ENCODE measurements at regions not wholly inside any gene's neighbourhood (a gene's known extent, or its start where the extent isn't known, plus 50 kb on each side); places are given as distances from the start of the nearest gene placed in this dataset.

DNA sequence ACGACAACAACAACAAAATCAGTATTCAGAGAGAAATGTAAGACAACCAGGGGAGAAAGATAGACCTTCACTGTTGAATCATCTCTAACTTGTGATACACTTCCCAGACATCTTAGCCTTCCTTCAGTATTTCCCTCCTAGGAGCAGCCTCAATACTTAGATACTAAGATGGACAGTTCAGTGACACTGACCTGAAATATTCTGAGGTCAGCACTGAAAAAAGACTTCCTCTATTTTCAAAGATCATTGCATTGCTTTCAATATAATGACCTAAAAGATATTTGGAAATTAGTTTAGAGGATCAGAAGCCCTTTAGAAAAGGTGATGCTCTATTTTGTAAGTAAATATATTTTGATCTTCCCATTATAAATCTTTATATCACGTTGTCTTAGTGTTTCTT lies 101.0 kb downstream of the MRPL39 start:
- peaks cover 58% of the 10 kb centered on the region for H3K4me1 Mint-ChIP-seq (ENCODE audit: low read depth)
- H3K27ac Mint-ChIP-seq = peak overlapping the region; percentile 49
- ChIA-PET CTCF (interaction anchor here (1.4 kb wide), 1 partner anchor 16 kb away, joined by 5 read pairs; no protein-coding TSS in a partner anchor), POLR2A (interaction anchor here (1.3 to 6.3 kb wide), 4 partner anchors 49 to 65 kb away, joined by 3 to 117 read pairs (median 54); no protein-coding TSS in a partner anchor)
- no peak for DNase-seq
- H3K9me3 Mint-ChIP-seq = peaks cover 9% of the 10 kb centered on the region
- no peaks in the 10 kb centered on the region for H3K27me3 Mint-ChIP-seq
- peaks cover 23% of the 10 kb centered on the region for H3K36me3 Mint-ChIP-seq
- intact Hi-C loops (cut with micrococcal nuclease) = no loop called here
- no peak overlapping the region for H3K4me3 Mint-ChIP-seq

DNA sequence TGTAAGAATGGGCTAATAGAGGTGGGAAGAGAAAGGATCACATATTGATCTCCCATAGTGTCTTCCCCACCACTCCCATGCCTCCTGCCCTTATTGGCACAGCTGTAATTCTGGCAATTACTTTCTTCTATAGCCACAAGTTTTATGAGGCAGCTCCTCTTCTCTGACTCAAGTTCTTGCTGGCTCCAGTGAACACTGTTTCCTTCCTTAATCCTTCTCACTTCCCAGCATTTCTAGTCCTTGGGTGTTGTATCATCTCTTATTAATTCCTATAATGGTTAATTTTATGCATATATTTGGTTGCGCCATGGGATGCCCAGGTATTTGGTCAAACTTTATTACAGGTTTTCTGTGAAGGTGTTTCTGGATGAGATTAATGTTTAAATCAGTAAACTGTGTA lies 103.3 kb downstream of the MRPL39 start:
- DNase-seq = no peak
- POLR2A ChIA-PET = interaction anchor here (6.3 kb wide), 1 partner anchor 67 kb away, joined by 117 read pairs; no protein-coding TSS in a partner anchor
- Mint-ChIP-seq H3K27me3 (no peaks in the 10 kb centered on the region), H3K27ac (peak overlapping the region; percentile 81), H3K36me3 (peaks cover 27% of the 10 kb centered on the region), H3K9me3 (peaks cover 12% of the 10 kb centered on the region), H3K4me3 (no peak overlapping the region), H3K4me1 (ENCODE audit: low read depth) (peaks cover 66% of the 10 kb centered on the region)
- intact Hi-C loops (cut with micrococcal nuclease) = no loop called here
- CTCF ChIA-PET = no interaction called here

DNA sequence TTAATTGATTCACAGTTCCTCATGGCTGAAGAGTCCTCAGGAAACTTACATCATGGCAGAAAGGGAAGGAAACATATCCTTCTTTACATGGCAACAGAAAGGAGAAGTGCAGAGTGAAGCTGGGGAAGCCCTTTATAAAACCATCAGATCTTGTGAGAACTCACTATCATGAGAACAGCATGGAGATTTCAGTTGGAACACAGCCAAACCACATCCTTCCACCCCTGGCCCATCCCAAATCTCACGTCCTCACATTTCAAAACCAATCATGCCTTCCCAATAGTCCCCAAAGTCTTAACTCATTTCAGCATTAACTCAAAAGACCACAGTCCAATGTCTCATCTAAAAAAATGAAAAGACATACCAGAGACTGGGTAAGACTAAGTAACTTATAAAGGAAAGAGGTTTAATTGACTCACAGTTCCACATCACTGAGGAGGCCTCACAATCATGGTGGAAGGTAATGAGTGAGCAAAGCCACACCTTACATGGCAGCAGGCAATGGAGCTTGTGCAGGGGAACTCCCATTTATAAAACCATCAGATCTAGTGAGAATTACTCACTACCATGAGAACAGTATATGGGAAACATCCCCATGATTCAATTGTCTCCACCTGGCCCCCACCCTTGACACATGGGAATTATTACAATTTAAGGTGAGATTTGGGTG lies 105.2 kb downstream of the MRPL39 start:
- DNase-seq = peak; percentile 84
- ChIA-PET POLR2A (interaction anchor here (1.0 to 3.5 kb wide), 17 partner anchors 10 to 78 kb away, joined by 3 to 30 read pairs (median 6); no protein-coding TSS in a partner anchor), CTCF (interaction anchor here (0.9 to 1.0 kb wide), 2 partner anchors 9 to 14 kb away, joined by 3 read pairs; no protein-coding TSS in a partner anchor)
- intact Hi-C loops (cut with micrococcal nuclease) = loop anchor here (1.0 kb wide), 9 partner anchors 8 to 106 kb away; no protein-coding TSS in a partner anchor
- Mint-ChIP-seq H3K36me3 (peaks cover 35% of the 10 kb centered on the region), H3K27ac (peak overlapping the region; percentile 87), H3K4me1 (ENCODE audit: low read depth) (peaks cover 57% of the 10 kb centered on the region), H3K4me3 (peak overlapping the region; percentile 39), H3K9me3 (peaks cover 17% of the 10 kb centered on the region), H3K27me3 (no peaks in the 10 kb centered on the region)

DNA sequence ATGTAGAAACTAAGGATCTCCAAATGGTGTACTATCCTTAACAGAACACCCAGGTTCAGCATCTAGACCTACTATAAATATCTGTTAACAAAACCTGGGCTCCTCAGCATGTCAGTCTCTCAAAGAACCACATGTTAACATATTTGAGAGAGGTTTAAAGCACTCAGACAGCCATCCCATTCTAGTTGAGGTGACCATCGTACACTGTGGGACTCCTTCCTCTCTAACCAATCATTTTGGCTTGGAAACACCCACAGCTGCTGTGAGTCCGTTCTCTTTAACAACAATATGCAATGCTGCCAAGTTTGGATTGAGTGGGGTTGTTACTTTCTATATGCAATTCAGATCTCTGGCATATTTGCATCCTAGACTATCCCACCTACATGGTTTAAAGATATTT lies 105.8 kb downstream of the MRPL39 start:
- Mint-ChIP-seq H3K27ac (peak overlapping the region; percentile 87), H3K4me3 (peak overlapping the region; percentile 39), H3K36me3 (peaks cover 38% of the 10 kb centered on the region), H3K27me3 (no peaks in the 10 kb centered on the region), H3K9me3 (peaks cover 17% of the 10 kb centered on the region), H3K4me1 (ENCODE audit: low read depth) (peaks cover 60% of the 10 kb centered on the region)
- POLR2A ChIA-PET = interaction anchor here (1.3 to 3.5 kb wide), 13 partner anchors 10 to 77 kb away, joined by 3 to 30 read pairs (median 10); no protein-coding TSS in a partner anchor
- intact Hi-C loops (cut with micrococcal nuclease) = no loop called here
- CTCF ChIA-PET = interaction anchor here (0.9 to 1.0 kb wide), 2 partner anchors 9 to 13 kb away, joined by 3 read pairs; no protein-coding TSS in a partner anchor
- DNase-seq = no peak

DNA sequence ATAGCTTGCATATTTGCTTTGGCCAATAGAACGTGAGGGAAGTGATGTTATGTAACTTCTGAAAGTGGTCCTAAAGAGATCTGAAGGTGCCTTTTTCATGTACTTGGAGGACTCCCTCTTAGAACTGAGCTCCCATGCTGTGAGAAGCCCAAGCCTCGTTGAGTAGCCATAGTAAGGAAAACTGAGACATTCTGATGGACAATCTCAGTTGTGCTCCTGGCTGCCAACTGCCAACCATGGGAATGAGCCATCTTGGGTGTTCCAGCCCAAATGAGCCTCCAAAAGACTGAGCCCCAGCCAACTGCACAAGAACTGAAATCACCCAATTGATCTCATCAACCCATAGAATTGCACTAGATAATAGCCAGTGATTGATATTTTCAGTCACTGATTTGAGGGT lies 106.7 kb downstream of the MRPL39 start:
- Mint-ChIP-seq H3K9me3 (peaks cover 17% of the 10 kb centered on the region), H3K27me3 (no peaks in the 10 kb centered on the region), H3K4me1 (ENCODE audit: low read depth) (peaks cover 56% of the 10 kb centered on the region), H3K4me3 (no peak overlapping the region), H3K27ac (peak overlapping the region; percentile 26), H3K36me3 (peaks cover 35% of the 10 kb centered on the region)
- no peak for DNase-seq
- POLR2A ChIA-PET = interaction anchor here (1.4 to 3.5 kb wide), 7 partner anchors 11 to 79 kb away, joined by 3 to 30 read pairs (median 11); no protein-coding TSS in a partner anchor
- intact Hi-C loops (cut with micrococcal nuclease) = no loop called here
- CTCF ChIA-PET = interaction anchor here (1.1 kb wide), 1 partner anchor 10 kb away, joined by 3 read pairs; no protein-coding TSS in a partner anchor

DNA sequence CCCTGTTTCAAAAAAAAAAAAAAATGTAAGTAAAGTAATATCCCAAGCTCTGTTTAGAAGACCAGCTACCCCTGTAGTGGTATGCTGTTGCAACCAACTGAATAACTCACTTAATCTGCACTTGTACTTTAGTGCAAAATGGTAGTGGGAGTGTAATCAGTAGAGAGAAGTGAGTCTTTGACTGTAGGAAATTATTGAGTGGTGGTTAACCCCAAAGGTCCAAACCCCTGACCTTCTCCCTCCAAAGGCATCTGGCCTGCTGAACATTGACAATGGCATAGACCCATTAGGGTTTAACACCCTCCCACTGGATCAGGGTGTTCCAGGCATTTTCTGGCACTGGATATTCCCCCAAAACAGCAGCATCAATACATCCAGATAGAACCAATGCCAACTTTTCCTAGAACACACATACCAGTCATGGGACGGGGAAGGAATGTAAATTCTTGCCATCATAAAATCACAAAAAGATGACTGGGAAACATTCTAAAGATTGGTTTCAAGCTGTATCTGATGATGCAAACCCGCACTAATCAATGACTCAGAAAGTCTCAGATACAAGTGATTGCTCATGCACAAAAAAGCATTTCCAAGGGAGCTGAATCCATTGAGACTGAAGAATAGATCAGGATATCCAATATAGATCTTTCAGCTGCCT lies 110.3 kb downstream of the MRPL39 start:
- Mint-ChIP-seq H3K9me3 (peaks cover 8% of the 10 kb centered on the region), H3K27ac (no peak overlapping the region), H3K27me3 (no peaks in the 10 kb centered on the region), H3K4me3 (no peak overlapping the region), H3K36me3 (peaks cover 40% of the 10 kb centered on the region), H3K4me1 (ENCODE audit: low read depth) (peaks cover 34% of the 10 kb centered on the region)
- intact Hi-C loops (cut with micrococcal nuclease) = no loop called here
- DNase-seq = no peak
- CTCF ChIA-PET = interaction anchor here (1.0 kb wide), 1 partner anchor 77 kb away, joined by 3 read pairs; no protein-coding TSS in a partner anchor
- POLR2A ChIA-PET = interaction anchor here (0.6 to 1.3 kb wide), 3 partner anchors 39 to 79 kb away, joined by 3 to 4 read pairs (median 4); no protein-coding TSS in a partner anchor

DNA sequence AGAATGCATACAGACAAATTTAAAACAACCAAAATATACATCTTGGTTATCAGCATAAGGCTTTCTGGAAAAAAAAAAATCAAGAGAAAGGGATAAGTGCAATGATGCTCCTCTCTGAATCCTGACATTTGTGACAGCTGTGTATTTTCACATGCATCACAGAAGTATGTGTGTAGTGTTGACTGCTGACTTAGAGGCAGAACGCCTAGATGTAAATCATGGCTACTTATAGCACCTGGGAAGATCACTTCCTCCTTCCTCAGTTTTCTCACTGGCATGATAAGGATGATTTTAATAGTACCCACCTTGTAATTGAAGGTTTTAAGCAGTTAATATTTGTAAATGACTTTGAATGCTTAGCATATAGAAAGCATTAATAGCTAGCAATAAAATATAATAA lies 112.5 kb downstream of the MRPL39 start:
- CTCF ChIA-PET = no interaction called here
- peaks cover 8% of the 10 kb centered on the region for H3K9me3 Mint-ChIP-seq
- DNase-seq = no peak
- POLR2A ChIA-PET = interaction anchor here (1.0 kb wide), 1 partner anchor 10 kb away, joined by 3 read pairs; no protein-coding TSS in a partner anchor
- no peak overlapping the region for H3K27ac Mint-ChIP-seq
- peaks cover 42% of the 10 kb centered on the region for H3K36me3 Mint-ChIP-seq
- H3K27me3 Mint-ChIP-seq = no peaks in the 10 kb centered on the region
- H3K4me3 Mint-ChIP-seq = no peak overlapping the region
- H3K4me1 Mint-ChIP-seq (ENCODE audit: low read depth) = peaks cover 36% of the 10 kb centered on the region
- intact Hi-C loops (cut with micrococcal nuclease) = no loop called here

DNA sequence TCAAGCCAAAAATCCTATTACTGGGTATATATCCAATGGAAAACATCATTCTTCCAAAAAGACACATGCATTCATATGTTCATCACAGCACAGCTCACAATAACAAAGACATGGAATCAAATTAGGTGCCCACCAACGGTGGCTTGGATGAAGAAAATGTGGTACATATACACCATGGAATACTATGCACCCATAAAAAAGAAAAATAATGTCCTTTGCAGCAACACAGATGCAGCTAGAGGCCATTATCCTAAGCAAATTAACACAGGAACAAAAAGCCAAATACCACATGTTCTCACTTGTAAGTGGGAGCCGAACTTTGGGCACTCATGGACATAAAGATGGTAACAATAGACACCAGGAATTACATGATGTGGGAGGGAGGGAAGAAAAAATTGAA lies 113.6 kb downstream of the MRPL39 start:
- Mint-ChIP-seq H3K4me3 (no peak overlapping the region), H3K4me1 (ENCODE audit: low read depth) (peaks cover 44% of the 10 kb centered on the region), H3K36me3 (peaks cover 40% of the 10 kb centered on the region), H3K9me3 (peaks cover 2% of the 10 kb centered on the region), H3K27ac (no peak overlapping the region), H3K27me3 (no peaks in the 10 kb centered on the region)
- ChIA-PET CTCF (no interaction called here), POLR2A (no interaction called here)
- no peak for DNase-seq
- intact Hi-C loops (cut with micrococcal nuclease) = no loop called here

DNA sequence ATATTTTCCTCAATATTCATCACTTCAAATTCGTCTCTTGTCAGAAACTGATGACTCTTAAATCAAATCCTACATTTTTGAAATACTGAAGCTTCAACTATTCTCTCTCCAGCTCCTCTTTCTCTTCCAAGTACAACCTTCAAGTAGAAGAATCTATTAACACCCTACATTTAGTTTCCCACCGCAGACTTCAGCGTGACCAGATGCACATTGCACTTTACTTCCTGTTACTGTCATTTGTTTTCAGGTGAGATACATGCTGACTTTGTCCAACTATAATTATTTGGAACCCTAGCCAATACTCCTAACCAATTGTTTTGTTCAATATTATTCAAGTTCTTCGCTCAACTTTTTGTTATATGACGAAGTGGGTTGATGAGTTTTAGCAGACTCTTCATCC lies 116.0 kb downstream of the MRPL39 start:
- Mint-ChIP-seq H3K4me3 (peak overlapping the region; percentile 6), H3K9me3 (no peaks in the 10 kb centered on the region), H3K27me3 (no peaks in the 10 kb centered on the region), H3K36me3 (peaks cover 28% of the 10 kb centered on the region), H3K27ac (peak overlapping the region; percentile 52), H3K4me1 (ENCODE audit: low read depth) (peaks cover 58% of the 10 kb centered on the region)
- intact Hi-C loops (cut with micrococcal nuclease) = no loop called here
- DNase-seq = no peak
- CTCF ChIA-PET = interaction anchor here (1.6 kb wide), 2 partner anchors 9 to 75 kb away, joined by 3 read pairs; no protein-coding TSS in a partner anchor
- POLR2A ChIA-PET = interaction anchor here (1.0 to 5.2 kb wide), 7 partner anchors 10 to 87 kb away, joined by 3 to 81 read pairs (median 17); no protein-coding TSS in a partner anchor

DNA sequence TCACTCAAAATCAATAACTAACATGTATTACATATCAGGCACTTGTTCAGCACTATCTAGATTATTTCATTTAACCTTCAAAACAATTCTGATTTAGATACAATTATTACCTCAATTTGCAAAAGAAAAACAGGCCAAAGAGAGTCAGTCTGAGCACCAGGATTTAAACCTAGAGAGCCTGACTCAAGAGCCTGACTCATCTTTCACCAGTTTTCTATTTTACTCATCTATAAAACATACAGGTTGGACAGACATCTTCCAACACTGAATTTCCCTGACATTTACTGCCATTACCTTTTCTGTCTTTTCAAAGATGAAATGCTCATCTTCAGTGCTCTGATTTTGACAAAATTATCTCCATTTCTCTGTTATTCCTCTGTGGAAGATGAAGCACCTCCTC lies 116.5 kb downstream of the MRPL39 start:
- ChIA-PET POLR2A (interaction anchor here (1.0 to 5.2 kb wide), 10 partner anchors 10 to 87 kb away, joined by 3 to 81 read pairs (median 11); no protein-coding TSS in a partner anchor), CTCF (interaction anchor here (1.5 to 1.8 kb wide), 4 partner anchors 10 to 76 kb away, joined by 3 to 5 read pairs (median 4); no protein-coding TSS in a partner anchor)
- Mint-ChIP-seq H3K4me3 (peak overlapping the region; percentile 23), H3K9me3 (no peaks in the 10 kb centered on the region), H3K36me3 (peaks cover 28% of the 10 kb centered on the region), H3K27ac (peak overlapping the region; percentile 80), H3K27me3 (no peaks in the 10 kb centered on the region), H3K4me1 (ENCODE audit: low read depth) (peaks cover 63% of the 10 kb centered on the region)
- no peak for DNase-seq
- intact Hi-C loops (cut with micrococcal nuclease) = no loop called here

DNA sequence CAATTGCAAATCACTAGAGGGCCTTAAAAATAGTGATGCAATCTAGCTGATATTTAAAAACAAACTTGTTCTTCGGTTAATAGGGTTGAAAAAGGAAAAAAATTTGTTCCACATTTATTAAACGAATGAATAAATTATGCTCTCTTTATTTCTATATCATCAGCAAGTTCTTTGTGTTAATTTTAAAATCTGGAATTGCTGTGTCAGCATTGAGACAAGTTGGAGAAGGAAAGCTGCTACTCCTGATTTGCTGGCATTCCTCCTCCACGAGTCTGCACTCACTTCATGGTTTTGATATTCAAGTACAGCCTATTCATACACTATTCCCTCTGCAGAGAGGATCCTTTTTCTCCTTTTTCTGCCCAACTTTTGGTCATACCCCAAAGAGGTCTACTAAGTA lies 117.6 kb downstream of the MRPL39 start:
- ChIA-PET CTCF (interaction anchor here (1.5 to 1.8 kb wide), 4 partner anchors 11 to 77 kb away, joined by 3 to 5 read pairs (median 4); no protein-coding TSS in a partner anchor), POLR2A (interaction anchor here (0.7 to 5.2 kb wide), 10 partner anchors 8 to 88 kb away, joined by 3 to 81 read pairs (median 11); no protein-coding TSS in a partner anchor)
- peaks cover 30% of the 10 kb centered on the region for H3K36me3 Mint-ChIP-seq
- no peak overlapping the region for H3K4me3 Mint-ChIP-seq
- no peaks in the 10 kb centered on the region for H3K9me3 Mint-ChIP-seq
- H3K27ac Mint-ChIP-seq = no peak overlapping the region
- H3K27me3 Mint-ChIP-seq = no peaks in the 10 kb centered on the region
- intact Hi-C loops (cut with micrococcal nuclease) = no loop called here
- no peak for DNase-seq
- peaks cover 74% of the 10 kb centered on the region for H3K4me1 Mint-ChIP-seq (ENCODE audit: low read depth)

Measured in activated CD4-positive, alpha-beta memory T cell treated with anti-CD3 and anti-CD28 coated beads for 36 hours (primary cell).